IgD-negative memory B cell (primary cell): ENCODE measurements at regions not wholly inside any gene's neighbourhood (a gene's known extent, or its start where the extent isn't known, plus 50 kb on each side); places are given as distances from the start of the nearest gene placed in this dataset.
A peak's percentile ranks its signal among the peaks of the same experiment; 100 is the strongest.

ENCODE experiments used
- H3K27ac Mint-ChIP-seq, 3 donors: one replicate each; pipeline ENCODE4 v1.8.0; 2020 to 2022; ENCODE audit warnings: mild to moderate bottlenecking in 3 of 3, mixed read lengths in 3 of 3, moderate library complexity in 1 of 3
- H3K27me3 Mint-ChIP-seq: one replicate; pipeline ENCODE4 v1.8.0; 2021; ENCODE audit warnings: mixed read lengths
- H3K36me3 Mint-ChIP-seq: one replicate; pipeline ENCODE4 v1.8.0; 2020; ENCODE audit warnings: mild to moderate bottlenecking, mixed read lengths
- H3K4me1 Mint-ChIP-seq, 3 donors: one replicate each; pipeline ENCODE4 v1.8.0; 2020 to 2022; ENCODE audit warnings: mixed read lengths in 3 of 3, mild to moderate bottlenecking in 1 of 3
- H3K4me3 Mint-ChIP-seq, 4 donors: one replicate each; pipeline ENCODE4 v1.8.0; 2020 to 2022; ENCODE audit warnings: mild to moderate bottlenecking in 4 of 4, mixed read lengths in 4 of 4, moderate library complexity in 3 of 4
- H3K9me3 Mint-ChIP-seq, 3 donors: one replicate each; pipeline ENCODE4 v1.8.0; 2020 to 2021; ENCODE audit warnings: mixed read lengths in 3 of 3, mild to moderate bottlenecking in 1 of 3

GRCh38 chr21:41010101-41010435 lies 157.9 kb upstream of the BACE2 start:
- peaks cover 1% of the 10 kb centered on the region for H3K27me3 Mint-ChIP-seq
- H3K36me3 Mint-ChIP-seq = no peaks in the 10 kb centered on the region
- H3K4me3 Mint-ChIP-seq = no peak overlapping the region
- no peaks in the 10 kb centered on the region for H3K4me1 Mint-ChIP-seq
- no peak overlapping the region for H3K27ac Mint-ChIP-seq
- peaks cover 0 to 6% (median 1%) of the 10 kb centered on the region in 3 donors for H3K9me3 Mint-ChIP-seq

DNA sequence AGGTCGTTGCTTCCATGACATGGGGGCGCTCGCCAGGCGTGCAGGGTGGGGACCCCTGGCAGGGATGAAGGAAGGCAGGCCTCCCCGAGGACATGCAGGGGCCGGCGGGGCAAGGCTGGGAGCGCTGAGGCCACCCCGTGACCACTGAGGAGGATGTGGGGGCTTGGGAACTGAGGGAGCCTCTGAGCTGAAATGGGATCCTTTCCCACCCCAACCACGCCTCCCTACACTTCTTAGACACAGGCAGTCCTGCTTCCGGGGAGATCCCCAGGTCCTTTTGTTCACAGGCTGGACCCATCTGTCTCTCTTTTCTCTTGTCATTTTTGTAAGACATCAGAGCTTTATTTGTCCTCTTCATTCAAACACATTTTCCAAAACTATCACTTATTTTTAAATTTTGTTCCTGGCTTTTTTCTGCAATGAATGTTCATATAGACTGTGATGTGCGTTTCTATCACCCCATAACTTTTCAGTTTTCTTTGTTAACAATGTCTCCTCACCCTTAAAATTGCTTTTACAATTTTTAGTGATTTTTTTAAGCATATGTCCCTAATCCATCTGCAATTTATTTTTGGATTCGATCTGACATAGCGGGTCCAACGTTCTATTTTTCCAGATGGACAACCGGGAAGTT lies 156.7 kb upstream of the BACE2 start:
- H3K36me3 Mint-ChIP-seq = no peaks in the 10 kb centered on the region
- H3K27ac Mint-ChIP-seq = no peak overlapping the region
- peaks cover 0 to 6% (median 1%) of the 10 kb centered on the region in 3 donors for H3K9me3 Mint-ChIP-seq
- H3K27me3 Mint-ChIP-seq = peaks cover 1% of the 10 kb centered on the region
- no peaks in the 10 kb centered on the region for H3K4me1 Mint-ChIP-seq
- H3K4me3 Mint-ChIP-seq = no peak overlapping the region

DNA sequence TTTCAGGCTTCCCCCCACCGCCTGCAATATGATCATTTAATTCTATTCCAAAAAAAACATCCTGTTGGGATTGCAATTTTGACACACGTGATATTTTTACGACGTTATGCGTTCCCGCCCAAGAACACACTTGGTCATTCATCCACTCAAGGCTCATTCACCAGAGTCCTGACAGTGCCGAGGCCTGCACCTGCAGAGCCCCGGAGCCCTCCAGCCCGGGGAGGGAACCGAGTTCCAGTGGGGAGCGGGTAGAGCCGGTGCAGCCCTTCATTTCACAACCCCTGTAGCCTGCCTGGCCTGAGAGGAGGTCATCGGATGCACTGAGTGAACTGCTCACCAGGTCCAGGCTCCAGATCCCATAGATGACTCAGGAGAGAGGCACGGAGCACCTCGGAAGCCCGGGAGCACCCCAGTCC lies 156.0 kb upstream of the BACE2 start:
- H3K27ac Mint-ChIP-seq = no peak overlapping the region
- peaks cover 1% of the 10 kb centered on the region for H3K27me3 Mint-ChIP-seq
- no peaks in the 10 kb centered on the region for H3K36me3 Mint-ChIP-seq
- H3K4me1 Mint-ChIP-seq = no peaks in the 10 kb centered on the region
- H3K9me3 Mint-ChIP-seq = peaks cover 0 to 6% (median 1%) of the 10 kb centered on the region in 3 donors
- H3K4me3 Mint-ChIP-seq = no peak overlapping the region

DNA sequence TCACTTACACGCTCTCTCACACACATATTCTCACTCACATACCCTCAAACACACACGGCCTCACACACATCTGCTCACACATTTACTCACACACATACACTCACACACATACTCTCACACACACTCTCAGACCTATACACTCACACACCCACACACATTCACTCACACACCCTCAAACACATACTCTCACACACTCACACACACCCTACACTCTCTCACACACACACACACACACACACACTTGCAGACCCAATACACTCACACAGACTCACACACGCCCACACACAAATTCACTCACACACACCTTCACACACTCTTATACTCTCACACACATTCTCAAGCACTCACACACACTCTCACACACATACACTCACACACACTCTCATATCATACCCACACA lies 155.5 kb upstream of the BACE2 start:
- Mint-ChIP-seq H3K4me1 (no peaks in the 10 kb centered on the region), H3K27me3 (peaks cover 1% of the 10 kb centered on the region), H3K27ac (no peak overlapping the region), H3K36me3 (no peaks in the 10 kb centered on the region), H3K9me3 (peaks cover 0 to 6% (median 1%) of the 10 kb centered on the region in 3 donors), H3K4me3 (no peak overlapping the region)

- Mint-ChIP-seq H3K36me3 (peaks cover 1% of the 10 kb centered on the region), H3K9me3 (no peaks in the 10 kb centered on the region), H3K27me3 (no peaks in the 10 kb centered on the region)
These were observed 151.5 kb upstream of the BACE2 start for GRCh38 chr21:41016472-41016871.

DNA sequence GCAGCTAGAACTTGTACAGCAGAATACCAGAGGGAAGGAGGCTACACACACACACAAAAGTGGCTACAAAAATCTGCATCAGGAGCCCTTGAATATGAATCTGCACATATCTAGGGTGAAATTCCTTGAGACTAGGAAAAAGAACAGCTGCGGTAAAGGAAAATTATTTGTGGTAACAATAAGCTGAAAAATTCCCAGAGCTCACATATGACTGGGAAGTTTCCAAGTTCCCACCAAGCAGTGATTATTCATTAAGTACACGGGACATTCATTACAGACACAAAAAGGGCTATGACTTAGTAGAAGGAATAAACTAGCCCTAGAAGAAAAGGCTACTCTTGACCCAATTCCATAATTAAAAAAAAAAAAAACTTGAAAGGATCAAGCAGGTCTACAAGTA lies 149.5 kb upstream of the BACE2 start:
- Mint-ChIP-seq H3K4me1 (no peaks in the 10 kb centered on the region), H3K27me3 (no peaks in the 10 kb centered on the region), H3K4me3 (no peak overlapping the region), H3K27ac (no peak overlapping the region), H3K36me3 (peaks cover 1% of the 10 kb centered on the region), H3K9me3 (peaks cover 0 to 2% (median 0%) of the 10 kb centered on the region in 3 donors)

More at GRCh38 chr21:41016472-41016871, 151.5 kb upstream of the BACE2 start:
- Mint-ChIP-seq H3K27ac (no peak overlapping the region), H3K4me1 (no peaks in the 10 kb centered on the region), H3K4me3 (no peak overlapping the region)

GRCh38 chr21:41023936-41024335 lies 144.0 kb upstream of the BACE2 start:
- peaks cover 1% of the 10 kb centered on the region for H3K36me3 Mint-ChIP-seq
- H3K27ac Mint-ChIP-seq = no peak overlapping the region
- no peak overlapping the region for H3K4me3 Mint-ChIP-seq
- H3K27me3 Mint-ChIP-seq = peaks cover 1% of the 10 kb centered on the region
- H3K4me1 Mint-ChIP-seq = no peaks in the 10 kb centered on the region
- peaks cover 0 to 7% (median 6%) of the 10 kb centered on the region in 3 donors for H3K9me3 Mint-ChIP-seq

- Mint-ChIP-seq H3K36me3 (peaks cover 1% of the 10 kb centered on the region), H3K9me3 (peaks cover 0 to 8% (median 6%) of the 10 kb centered on the region in 3 donors)
These were observed 143.6 kb upstream of the BACE2 start for GRCh38 chr21:41024341-41024740.

GRCh38 chr21:41024746-41025254 lies 143.2 kb upstream of the BACE2 start:
- peaks cover 1% of the 10 kb centered on the region for H3K27me3 Mint-ChIP-seq
- H3K36me3 Mint-ChIP-seq = peaks cover 1% of the 10 kb centered on the region
- no peak overlapping the region for H3K27ac Mint-ChIP-seq
- no peaks in the 10 kb centered on the region for H3K4me1 Mint-ChIP-seq
- H3K4me3 Mint-ChIP-seq = no peak overlapping the region
- H3K9me3 Mint-ChIP-seq = peaks cover 0 to 8% (median 6%) of the 10 kb centered on the region in 3 donors

More at GRCh38 chr21:41024341-41024740, 143.6 kb upstream of the BACE2 start:
- Mint-ChIP-seq H3K4me1 (no peaks in the 10 kb centered on the region), H3K27ac (no peak overlapping the region), H3K4me3 (no peak overlapping the region), H3K27me3 (peaks cover 1% of the 10 kb centered on the region)

- Mint-ChIP-seq H3K36me3 (no peaks in the 10 kb centered on the region), H3K4me3 (no peak overlapping the region), H3K9me3 (peaks cover 0 to 8% (median 6%) of the 10 kb centered on the region in 3 donors), H3K27ac (no peak overlapping the region), H3K27me3 (peaks cover 2% of the 10 kb centered on the region), H3K4me1 (no peaks in the 10 kb centered on the region)
These were observed 138.4 kb upstream of the BACE2 start for GRCh38 chr21:41029571-41029970.

- H3K27me3 Mint-ChIP-seq = peaks cover 3% of the 10 kb centered on the region
- no peak overlapping the region for H3K27ac Mint-ChIP-seq
- no peaks in the 10 kb centered on the region for H3K36me3 Mint-ChIP-seq
- no peaks in the 10 kb centered on the region for H3K4me1 Mint-ChIP-seq
- no peak overlapping the region for H3K4me3 Mint-ChIP-seq
- H3K9me3 Mint-ChIP-seq = peaks cover 0 to 8% (median 4%) of the 10 kb centered on the region in 3 donors
These were observed 136.2 kb upstream of the BACE2 start for GRCh38 chr21:41031701-41032220.

GRCh38 chr21:41032541-41032940 lies 135.4 kb upstream of the BACE2 start:
- H3K36me3 Mint-ChIP-seq = no peaks in the 10 kb centered on the region
- H3K4me1 Mint-ChIP-seq = no peaks in the 10 kb centered on the region
- peaks cover 0 to 8% (median 4%) of the 10 kb centered on the region in 3 donors for H3K9me3 Mint-ChIP-seq

GRCh38 chr21:41037212-41037611 lies 130.7 kb upstream of the BACE2 start:
- no peaks in the 10 kb centered on the region for H3K4me1 Mint-ChIP-seq
- no peaks in the 10 kb centered on the region for H3K9me3 Mint-ChIP-seq
- H3K27ac Mint-ChIP-seq = no peak overlapping the region
- H3K4me3 Mint-ChIP-seq = no peak overlapping the region
- H3K27me3 Mint-ChIP-seq = peaks cover 1% of the 10 kb centered on the region
- H3K36me3 Mint-ChIP-seq = no peaks in the 10 kb centered on the region

More at GRCh38 chr21:41032541-41032940, 135.4 kb upstream of the BACE2 start:
- peaks cover 3% of the 10 kb centered on the region for H3K27me3 Mint-ChIP-seq
- H3K27ac Mint-ChIP-seq = no peak overlapping the region
- no peak overlapping the region for H3K4me3 Mint-ChIP-seq

- Mint-ChIP-seq H3K4me3 (peak overlapping the region in 1 of 4 donors; percentile 18), H3K27ac (no peak overlapping the region), H3K9me3 (peaks cover 0 to 2% (median 0%) of the 10 kb centered on the region in 3 donors), H3K4me1 (no peaks in the 10 kb centered on the region), H3K27me3 (peaks cover 1% of the 10 kb centered on the region), H3K36me3 (no peaks in the 10 kb centered on the region)
These were observed 130.0 kb upstream of the BACE2 start for GRCh38 chr21:41037936-41038335.

GRCh38 chr21:41043014-41043413 lies 124.9 kb upstream of the BACE2 start:
- Mint-ChIP-seq H3K36me3 (no peaks in the 10 kb centered on the region), H3K27me3 (peaks cover 2% of the 10 kb centered on the region), H3K4me1 (no peaks in the 10 kb centered on the region), H3K9me3 (peaks cover 0 to 3% (median 0%) of the 10 kb centered on the region in 3 donors), H3K4me3 (no peak overlapping the region), H3K27ac (peak overlapping the region in 1 of 3 donors; percentile 6)
